ENCODE measurements at regions not wholly inside any gene's neighbourhood (a gene's known extent, or its start where the extent isn't known, plus 50 kb on each side); places are given as distances from the start of the nearest gene placed in this dataset.
"Not testable (repeated sequence)": the region's sequence is repeated elsewhere in the genome, so short reads cannot be mapped to it uniquely, and the experiment has no call there.

DNA sequence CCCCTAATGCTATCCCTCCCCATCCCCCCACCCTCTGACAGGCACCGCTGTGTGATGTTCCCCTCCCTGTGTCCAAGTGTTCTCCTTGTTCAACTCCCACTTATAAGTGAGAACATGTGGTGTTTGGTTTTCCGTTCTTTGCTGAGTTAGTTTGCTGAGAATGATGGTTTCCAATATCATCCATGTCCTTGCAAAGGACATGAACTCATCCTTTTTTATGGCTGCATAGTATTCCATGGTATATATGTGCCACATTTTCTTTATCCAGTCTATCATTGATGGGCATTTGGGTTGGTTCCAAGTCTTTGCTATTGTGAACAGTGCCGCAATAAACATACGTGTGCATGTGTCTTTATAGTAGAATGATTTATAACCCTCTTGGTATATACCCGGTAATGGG is 98.2 kb downstream of the EBLN1 start:
- TF ChIP-seq, protein P1, sequence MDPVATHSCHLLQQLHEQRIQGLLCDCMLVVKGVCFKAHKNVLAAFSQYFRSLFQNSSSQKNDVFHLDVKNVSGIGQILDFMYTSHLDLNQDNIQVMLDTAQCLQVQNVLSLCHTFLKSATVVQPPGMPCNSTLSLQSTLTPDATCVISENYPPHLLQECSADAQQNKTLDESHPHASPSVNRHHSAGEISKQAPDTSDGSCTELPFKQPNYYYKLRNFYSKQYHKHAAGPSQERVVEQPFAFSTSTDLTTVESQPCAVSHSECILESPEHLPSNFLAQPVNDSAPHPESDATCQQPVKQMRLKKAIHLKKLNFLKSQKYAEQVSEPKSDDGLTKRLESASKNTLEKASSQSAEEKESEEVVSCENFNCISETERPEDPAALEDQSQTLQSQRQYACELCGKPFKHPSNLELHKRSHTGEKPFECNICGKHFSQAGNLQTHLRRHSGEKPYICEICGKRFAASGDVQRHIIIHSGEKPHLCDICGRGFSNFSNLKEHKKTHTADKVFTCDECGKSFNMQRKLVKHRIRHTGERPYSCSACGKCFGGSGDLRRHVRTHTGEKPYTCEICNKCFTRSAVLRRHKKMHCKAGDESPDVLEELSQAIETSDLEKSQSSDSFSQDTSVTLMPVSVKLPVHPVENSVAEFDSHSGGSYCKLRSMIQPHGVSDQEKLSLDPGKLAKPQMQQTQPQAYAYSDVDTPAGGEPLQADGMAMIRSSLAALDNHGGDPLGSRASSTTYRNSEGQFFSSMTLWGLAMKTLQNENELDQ (tag by site-specific recombination; IDR thresholded peaks at IDR 0.05; ENCODE audit: low read depth), result not testable (repeated sequence)
- not testable (repeated sequence) for TF ChIP-seq ZNF24 (tag by site-specific recombination; IDR thresholded peaks at IDR 0.05)
